ENCODE measurements at regions not wholly inside any gene's neighbourhood (a gene's known extent, or its start where the extent isn't known, plus 50 kb on each side); places are given as distances from the start of the nearest gene placed in this dataset.

GRCh38 chr2:158889135-158889853, 79.1 kb upstream of the TANC1 start:
- no peak for DNase-seq (ENCODE audit: extremely low read depth, low read depth)
- TF ChIP-seq CTCF (IDR thresholded peaks at IDR 0.05; ENCODE audit: low read depth, low read length) = no peak

GRCh38 chr2:158890296-158890905, 78.0 kb upstream of the TANC1 start:
- no peak for TF ChIP-seq CTCF (IDR thresholded peaks at IDR 0.05; ENCODE audit: low read depth, low read length)
- no peak for DNase-seq (ENCODE audit: extremely low read depth, low read depth)

GRCh38 chr2:158893026-158893425, 75.4 kb upstream of the TANC1 start:
- TF ChIP-seq CTCF (IDR thresholded peaks at IDR 0.05; ENCODE audit: low read depth, low read length) = no peak
- peak; percentile 52 for DNase-seq (ENCODE audit: extremely low read depth, low read depth)

- no peak for TF ChIP-seq CTCF (IDR thresholded peaks at IDR 0.05; ENCODE audit: low read depth, low read length)
Measured at GRCh38 chr2:158893474-158893873, 75.0 kb upstream of the TANC1 start.

GRCh38 chr2:158894078-158894477, 74.4 kb upstream of the TANC1 start:
- no peak for TF ChIP-seq CTCF (IDR thresholded peaks at IDR 0.05; ENCODE audit: low read depth, low read length)
- no peak for DNase-seq (ENCODE audit: extremely low read depth, low read depth)

More at GRCh38 chr2:158893474-158893873, 75.0 kb upstream of the TANC1 start:
- no peak for DNase-seq (ENCODE audit: extremely low read depth, low read depth)

GRCh38 chr2:158894572-158894971, 73.9 kb upstream of the TANC1 start:
- no peak for TF ChIP-seq CTCF (IDR thresholded peaks at IDR 0.05; ENCODE audit: low read depth, low read length)
- DNase-seq (ENCODE audit: extremely low read depth, low read depth) = no peak

GRCh38 chr2:158900345-158900744, 68.1 kb upstream of the TANC1 start:
- TF ChIP-seq CTCF (IDR thresholded peaks at IDR 0.05; ENCODE audit: low read depth, low read length) = no peak
- no peak for DNase-seq (ENCODE audit: extremely low read depth, low read depth)

All from AG09319 (cell line).